Neural crest cell (in vitro differentiated cells): ENCODE measurements at regions not wholly inside any gene's neighbourhood (a gene's known extent, or its start where the extent isn't known, plus 50 kb on each side); places are given as distances from the start of the nearest gene placed in this dataset.
"Not testable (repeated sequence)": the region's sequence is repeated elsewhere in the genome, so short reads cannot be mapped to it uniquely, and the experiment has no call there.

Source experiments
- DNase-seq: peaks from one replicate; pipeline ENCODE4 v3.0.0; 2021; ENCODE audit warnings: low read depth, mixed read lengths, low spot score
- H3K27ac Mint-ChIP-seq: one replicate; pipeline ENCODE4 v1.8.0; 2021; ENCODE audit warnings: mild to moderate bottlenecking, mixed read lengths; ENCODE audit not compliant: unreplicated experiment
- H3K27me3 Mint-ChIP-seq: 2 replicates; pipeline ENCODE4 v1.8.0; 2021; ENCODE audit warnings: low read depth, mild to moderate bottlenecking, mixed read lengths
- H3K36me3 Mint-ChIP-seq: 2 replicates; pipeline ENCODE4 v1.8.0; 2021; ENCODE audit warnings: low read depth, mild to moderate bottlenecking, mixed read lengths
- H3K4me1 Mint-ChIP-seq: 2 replicates; pipeline ENCODE4 v1.8.0; 2021; ENCODE audit warnings: mixed read lengths
- H3K4me3 Mint-ChIP-seq: one replicate; pipeline ENCODE4 v1.8.0; 2021; ENCODE audit warnings: mild to moderate bottlenecking, mixed read lengths
- H3K9me3 Mint-ChIP-seq: 2 replicates; pipeline ENCODE4 v1.8.0; 2021; ENCODE audit warnings: mixed read lengths
- CTCF ChIP-seq: fragments of 200-600 bp; sonication (generic); conservative IDR thresholded peaks from 2 replicates; pipeline ENCODE4 v1.5.0; 2021; ENCODE audit warnings: antibody characterized with exemption, mild to moderate bottlenecking

DNA sequence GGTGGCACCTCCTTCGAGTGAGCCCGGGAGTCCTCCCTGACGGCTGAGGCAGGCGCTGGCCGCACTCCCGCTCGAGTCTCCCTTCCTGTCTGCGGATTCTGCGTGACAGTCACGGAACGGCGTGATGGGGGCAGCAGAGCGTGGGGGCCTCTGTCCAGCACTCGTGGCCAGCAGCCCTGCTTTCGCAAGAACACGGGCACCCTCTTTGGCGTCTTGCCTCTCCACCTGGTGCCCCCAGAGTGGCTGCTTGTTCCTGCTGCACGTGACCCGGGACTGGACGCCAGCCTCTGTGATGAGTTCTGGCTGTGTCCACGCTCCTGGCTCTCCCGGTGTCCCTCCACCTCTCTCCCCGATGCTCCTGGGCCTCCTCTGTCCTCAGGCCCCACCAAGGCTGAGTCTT is 136.9 kb downstream of the TMEM121 start:
- H3K27me3 Mint-ChIP-seq, DNase-seq, H3K4me1 Mint-ChIP-seq, H3K27ac Mint-ChIP-seq, H3K4me3 Mint-ChIP-seq: not testable (repeated sequence)
- Mint-ChIP-seq H3K9me3 (peaks cover 16% of the 10 kb centered on the region), H3K36me3 (peaks cover 18% of the 10 kb centered on the region)

DNA sequence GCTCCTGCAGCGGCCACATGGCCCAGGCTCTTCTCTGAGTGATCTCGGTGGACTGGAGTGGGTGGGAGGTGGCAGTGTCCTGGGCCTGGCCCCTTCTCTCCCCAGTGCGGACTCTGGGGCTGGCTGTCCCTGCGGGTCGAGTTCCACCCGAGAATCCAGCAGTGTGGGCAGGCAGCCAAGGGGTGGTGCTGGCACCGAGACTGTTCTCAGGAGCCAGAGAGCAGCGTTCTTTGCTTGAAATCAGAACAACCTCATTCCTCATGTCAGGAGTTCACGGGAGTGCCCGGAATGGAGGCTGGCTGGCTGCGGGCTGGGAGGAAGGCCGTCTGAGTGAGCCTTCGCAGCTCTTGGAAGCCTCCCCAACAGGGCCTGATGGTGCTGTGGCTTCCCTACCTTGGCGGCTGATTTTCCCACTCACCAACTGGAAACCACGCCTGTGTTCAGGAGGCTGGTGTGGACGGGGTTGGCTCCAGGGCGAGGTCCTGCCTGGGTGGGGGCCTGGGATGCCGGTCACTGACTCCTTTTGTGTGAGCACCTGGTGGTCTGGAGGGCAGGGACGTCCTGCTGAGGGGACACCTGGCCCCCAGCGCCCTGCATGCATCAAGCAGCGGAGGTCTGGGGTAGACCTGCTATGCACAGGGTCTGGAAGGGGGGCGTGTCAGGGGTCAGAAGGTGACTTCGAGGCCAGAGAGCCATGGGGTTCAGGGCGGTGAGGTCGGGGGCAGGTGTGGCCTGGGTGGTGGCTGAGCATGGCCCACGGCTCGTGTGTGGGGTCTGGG is 137.6 kb downstream of the TMEM121 start:
- DNase-seq, H3K27ac Mint-ChIP-seq, H3K4me1 Mint-ChIP-seq, H3K27me3 Mint-ChIP-seq, H3K4me3 Mint-ChIP-seq: not testable (repeated sequence)
- peaks cover 22% of the 10 kb centered on the region for H3K36me3 Mint-ChIP-seq
- H3K9me3 Mint-ChIP-seq = peaks cover 16% of the 10 kb centered on the region

DNA sequence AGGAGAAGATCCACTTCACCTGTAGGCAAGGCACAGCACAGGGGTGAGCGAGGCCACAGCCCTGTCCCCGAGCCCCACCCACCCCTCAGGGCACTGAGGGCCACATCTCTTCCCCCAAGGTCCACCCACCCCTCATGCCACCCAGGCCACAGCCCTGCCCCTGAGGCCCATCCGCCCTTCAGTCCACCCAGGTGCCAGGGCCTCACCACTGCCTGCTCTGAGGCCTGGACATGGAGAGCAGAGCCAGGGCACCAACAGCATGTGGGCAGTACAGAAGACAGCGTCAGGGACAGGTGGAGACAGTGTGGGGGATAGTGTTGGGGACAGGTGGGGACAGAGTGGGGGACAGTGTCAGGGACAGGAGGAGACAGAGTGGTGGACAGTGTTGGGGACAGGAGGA is 138.3 kb downstream of the TMEM121 start:
- no peak overlapping the region for H3K27ac Mint-ChIP-seq

GRCh38 chr14:105665247-105665950 is 139.0 kb downstream of the TMEM121 start:
- TF ChIP-seq CTCF = no peak
- no peak for DNase-seq
- Mint-ChIP-seq H3K36me3 (peaks cover 13% of the 10 kb centered on the region), H3K27me3 (no peaks in the 10 kb centered on the region), H3K4me3 (no peak overlapping the region), H3K4me1 (no peaks in the 10 kb centered on the region), H3K27ac (no peak overlapping the region), H3K9me3 (peaks cover 7% of the 10 kb centered on the region)

More for the DNA sequence above, 138.3 kb downstream of the TMEM121 start:
- Mint-ChIP-seq H3K4me3 (no peak overlapping the region), H3K4me1 (no peaks in the 10 kb centered on the region), H3K9me3 (peaks cover 14% of the 10 kb centered on the region), H3K36me3 (peaks cover 20% of the 10 kb centered on the region), H3K27me3 (peaks cover 2% of the 10 kb centered on the region)
- TF ChIP-seq CTCF = no peak
- DNase-seq = no peak

GRCh38 chr14:105665951-105666277 is 139.5 kb downstream of the TMEM121 start:
- no peak overlapping the region for H3K4me3 Mint-ChIP-seq
- no peaks in the 10 kb centered on the region for H3K4me1 Mint-ChIP-seq
- no peaks in the 10 kb centered on the region for H3K27me3 Mint-ChIP-seq
- no peak for DNase-seq
- peaks cover 8% of the 10 kb centered on the region for H3K36me3 Mint-ChIP-seq
- no peak for TF ChIP-seq CTCF
- no peak overlapping the region for H3K27ac Mint-ChIP-seq
- peaks cover 2% of the 10 kb centered on the region for H3K9me3 Mint-ChIP-seq

- Mint-ChIP-seq H3K27ac (no peak overlapping the region), H3K4me1 (no peaks in the 10 kb centered on the region), H3K4me3 (no peak overlapping the region), H3K36me3 (peaks cover 6% of the 10 kb centered on the region), H3K27me3 (no peaks in the 10 kb centered on the region), H3K9me3 (no peaks in the 10 kb centered on the region)
- TF ChIP-seq CTCF = no peak
- no peak for DNase-seq
Observed at GRCh38 chr14:105666420-105666819, 140.0 kb downstream of the TMEM121 start.

GRCh38 chr14:105666991-105667662 is 140.7 kb downstream of the TMEM121 start:
- not testable (repeated sequence) for H3K27ac Mint-ChIP-seq, H3K4me3 Mint-ChIP-seq, H3K27me3 Mint-ChIP-seq, H3K36me3 Mint-ChIP-seq, H3K4me1 Mint-ChIP-seq, H3K9me3 Mint-ChIP-seq, DNase-seq

DNA sequence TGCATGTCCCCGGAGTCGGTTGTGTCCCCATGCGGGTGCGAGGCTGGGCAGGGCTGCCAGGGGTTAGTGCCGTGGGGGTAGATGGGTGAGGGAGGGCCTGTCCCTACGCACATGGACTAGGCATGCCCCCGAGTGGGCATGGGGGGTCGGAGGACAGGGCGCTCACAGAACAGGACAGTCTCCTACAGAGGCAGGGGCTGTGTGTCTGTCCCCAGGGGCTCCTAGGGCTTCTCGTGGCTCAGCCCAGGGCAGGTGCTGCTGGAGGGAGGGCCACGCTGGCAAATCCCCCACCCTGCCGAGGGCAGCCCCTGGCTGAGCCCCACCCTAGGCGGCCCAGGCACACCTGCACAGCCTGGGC is 141.3 kb downstream of the TMEM121 start:
- not testable (repeated sequence) for H3K27ac Mint-ChIP-seq, H3K27me3 Mint-ChIP-seq, H3K36me3 Mint-ChIP-seq, H3K4me3 Mint-ChIP-seq, H3K4me1 Mint-ChIP-seq, DNase-seq, H3K9me3 Mint-ChIP-seq

GRCh38 chr14:105668021-105668420 is 141.6 kb downstream of the TMEM121 start:
- H3K9me3 Mint-ChIP-seq, DNase-seq, H3K27ac Mint-ChIP-seq, H3K4me3 Mint-ChIP-seq, H3K4me1 Mint-ChIP-seq, H3K36me3 Mint-ChIP-seq, H3K27me3 Mint-ChIP-seq: not testable (repeated sequence)
